K562 (cell line): ENCODE measurements at regions not wholly inside any gene's neighbourhood (a gene's known extent, or its start where the extent isn't known, plus 50 kb on each side); places are given as distances from the start of the nearest gene placed in this dataset.

ENCODE experiments used
- ATAC-seq: fragments of 200-7000 bp; cut with Tn5 transposase; 3 replicates; pipeline ENCODE4 v1.9.1; 2020; ENCODE audit warnings: moderate library complexity
- BruUV-seq: library from RNA; stranded (reverse); fragments of 400-500 nt; replicated peaks from 2 replicates; lab custom pipeline; 2021; lab: Mats Ljungman, UMichigan
- CTCF ChIA-PET: fragments of 300-600 bp; formaldehyde crosslinking; extraction: SDS; loops from one replicate; lab custom pipeline; 2021; ENCODE audit warnings: low intra/inter-chr PET ratio; lab: Yijun Ruan, JAX
- POLR2A ChIA-PET: fragments of 300-600, 350-650 bp; sonication (Branson Sonifier 250); formaldehyde crosslinking; extraction: SDS; loops from one replicate; lab custom pipeline; 2021; ENCODE audit warnings: antibody characterized with exemption, inconsistent platforms; lab: Yijun Ruan, JAX
- DNase-seq, 4 experiments: peaks; one replicate each; pipeline versions ENCODE4 v3.0.0 to v3.0.0-alpha.2; 2011 to 2018; ENCODE audit warnings: low spot score in 3 of 4, mixed read lengths in 3 of 4; ENCODE audit errors: extremely low read depth in 1 of 4
- FAIRE-seq: peaks from 2 replicates; lab custom pipeline; 2011; peaks lifted over from hg19 to GRCh38; lab: Jason Lieb, UNC
- H2AFZ ChIP-seq: 2 replicates; pipeline ENCODE4 v1.6.0; 2011; ENCODE audit warnings: low read depth, low read length, control low read depth, inconsistent platforms
- H3K27ac ChIP-seq: fragments of 200-600 bp; 3 replicates; pipeline ENCODE4 v1.8.0; 2011; ENCODE audit warnings: low read depth, mild to moderate bottlenecking, control low read depth, inconsistent platforms, low read length, moderate library complexity, mixed read lengths; ENCODE audit errors: extremely low read depth
- H3K27me3 ChIP-seq, 2 experiments: fragments of 300-600 bp in 1 of 2; 2 replicates in 1 of 2; 3 replicates in 1 of 2; pipeline versions ENCODE4 v1.6.0 to v1.8.0; 2011; ENCODE audit warnings: inconsistent platforms in 2 of 2, low read length in 2 of 2, mild to moderate bottlenecking in 1 of 2, mixed read lengths in 1 of 2, moderate library complexity in 1 of 2; ENCODE audit not compliant: control insufficient read depth in 2 of 2, insufficient read depth in 2 of 2
- H3K36me3 ChIP-seq: fragments of 300-600 bp; 3 replicates; pipeline ENCODE4 v1.8.0; 2011; ENCODE audit warnings: mild to moderate bottlenecking, low read length, inconsistent platforms; ENCODE audit not compliant: control insufficient read depth, insufficient read depth
- H3K4me1 ChIP-seq, 2 experiments: fragments of 200-600 bp in 1 of 2; replicated peaks in 1 of 2; 2 replicates in 1 of 2; 3 replicates in 1 of 2; pipeline versions ENCODE4 v1.5.1 to v1.8.0; 2011; ENCODE audit warnings: inconsistent platforms in 2 of 2, low read length in 2 of 2, mild to moderate bottlenecking in 1 of 2, mixed read lengths in 1 of 2, moderate library complexity in 1 of 2; ENCODE audit not compliant: control insufficient read depth in 2 of 2, insufficient read depth in 2 of 2
- H3K4me2 ChIP-seq: 2 replicates; pipeline ENCODE4 v1.6.1; 2011; ENCODE audit warnings: low read length, control low read depth, inconsistent platforms, mixed read lengths; ENCODE audit not compliant: insufficient read depth
- H3K4me3 ChIP-seq: fragments of 200-600 bp; sonication (generic), shearing (Covaris generic); 2 replicates; pipeline ENCODE4 v1.5.1; 2016; ENCODE audit warnings: control low read depth, inconsistent platforms
- H3K79me2 ChIP-seq: fragments of 200-600 bp; 3 replicates; pipeline ENCODE4 v1.8.0; 2011; ENCODE audit warnings: low read length, inconsistent platforms; ENCODE audit not compliant: control insufficient read depth, insufficient read depth
- H3K9ac ChIP-seq, 2 experiments: 2 replicates each; pipeline versions ENCODE4 v1.6.0 to v1.6.1; 2011; ENCODE audit warnings: low read depth in 2 of 2, low read length in 2 of 2, control low read depth in 1 of 2, inconsistent platforms in 1 of 2, mild to moderate bottlenecking in 1 of 2, mixed read lengths in 1 of 2; ENCODE audit not compliant: insufficient read depth in 1 of 2
- H3K9me1 ChIP-seq: one replicate; pipeline ENCODE4 v1.6.0; 2011; ENCODE audit warnings: inconsistent platforms, mild to moderate bottlenecking, low read length, moderate library complexity; ENCODE audit not compliant: control insufficient read depth, insufficient read depth
- H3K9me3 ChIP-seq: replicated peaks from 2 replicates; pipeline ENCODE4 v1.5.1; 2011; ENCODE audit warnings: low read depth, low read length, inconsistent platforms; ENCODE audit not compliant: control insufficient read depth, insufficient read depth
- H4K20me1 ChIP-seq: replicated peaks from 2 replicates; pipeline ENCODE4 v1.6.1; 2011; ENCODE audit warnings: low read length, inconsistent platforms, mixed read lengths; ENCODE audit not compliant: control insufficient read depth, insufficient read depth
- BRCA1 ChIP-seq, 2 experiments: fragments of 450-650 bp in 1 of 2; sonication (generic) in 1 of 2; formaldehyde crosslinking in 1 of 2; IDR thresholded peaks; 2 replicates each; pipeline versions ENCODE4 v1.5.0 to v1.6.1; 2017 to 2020; ENCODE audit warnings: mild to moderate bottlenecking in 1 of 2, missing genetic modification reagents in 1 of 2
- FOXJ2 ChIP-seq: fragments of 200-800 bp; sonication (Bioruptor generic); IDR thresholded peaks from 2 replicates; pipeline ENCODE4 v1.6.1; 2016; ENCODE audit warnings: missing genetic modification characterization, missing compliant biosample characterization
- HDAC1 ChIP-seq, 2 experiments: fragments of 450-650 bp; IDR thresholded peaks; 2 replicates each; pipeline ENCODE4 v1.6.1; 2016 to 2017; ENCODE audit warnings: inconsistent platforms in 1 of 2, mild to moderate bottlenecking in 1 of 2, moderate library complexity in 1 of 2
- HDAC8 ChIP-seq: fragments of 450-650 bp; IDR thresholded peaks from 2 replicates; pipeline ENCODE4 v1.6.1; 2016; ENCODE audit warnings: mild to moderate bottlenecking, missing genetic modification characterization, moderate library complexity, missing compliant biosample characterization
- HEY1 ChIP-seq: fragments of 250-450 bp; sonication (Bioruptor Pico); IDR thresholded peaks from 2 replicates; pipeline ENCODE4 v1.5.0; 2020; ENCODE audit warnings: mild to moderate bottlenecking, moderate library complexity, borderline replicate concordance
- NFRKB ChIP-seq: fragments of 450-650 bp; IDR thresholded peaks from 2 replicates; pipeline ENCODE4 v1.6.1; 2016; ENCODE audit warnings: low read depth
- NR2C2 ChIP-seq, 2 experiments: fragments of 200-800 bp in 1 of 2; sonication (Bioruptor generic) in 1 of 2; sonication (generic) in 1 of 2; formaldehyde crosslinking in 1 of 2; IDR thresholded peaks; 2 replicates each; pipeline versions ENCODE4 v1.6.1 to v1.8.0; 2016 to 2022; ENCODE audit warnings: mild to moderate bottlenecking in 1 of 2, missing compliant biosample characterization in 1 of 2, missing genetic modification characterization in 1 of 2, missing genetic modification reagents in 1 of 2
- PHB ChIP-seq: fragments of 250-450 bp; sonication (Bioruptor Pico); IDR thresholded peaks from 2 replicates; pipeline ENCODE4 v1.5.0; 2021
- RBBP5 ChIP-seq: fragments of 200-600 bp; sonication (generic); IDR thresholded peaks from 2 replicates; pipeline ENCODE4 v1.6.1; 2012; ENCODE audit warnings: borderline replicate concordance, mild to moderate bottlenecking, low read length, control low read depth, inconsistent platforms; ENCODE audit not compliant: insufficient read depth, poor library complexity, severe bottlenecking
- SRSF9 ChIP-seq: fragments of 200-400 bp; formaldehyde crosslinking; IDR thresholded peaks from 2 replicates; pipeline ENCODE4 v1.6.1; 2017; ENCODE audit warnings: low read depth, low read length, borderline replicate concordance
- ZBED1 ChIP-seq: IDR thresholded peaks from 2 replicates; pipeline ENCODE4 v1.6.1; 2014
- ZNF175 ChIP-seq: fragments of 200-800 bp; sonication (Bioruptor generic); IDR thresholded peaks from 2 replicates; pipeline ENCODE4 v1.6.1; 2016; ENCODE audit warnings: low read depth, mild to moderate bottlenecking, missing genetic modification characterization, missing compliant biosample characterization
- WGBS: fragments of 100-300 bp; shearing (Covaris generic); methylation state at CpG from one replicate; pipeline ENCODE4 v1.1.6; 2016; ENCODE audit warnings: low coverage, mixed read lengths; ENCODE audit not compliant: insufficient coverage; ENCODE audit errors: missing lambda C conversion rate; 5-methylcytosine and 5-hydroxymethylcytosine counted together
- in situ Hi-C: fragments of 300-500 bp; cut with MboI; formaldehyde crosslinking; loops from 4 replicates; pipeline ENCODE4 v1.15.0; 2018; ENCODE audit warnings: inconsistent platforms, mixed read lengths
- intact Hi-C: fragments of 100-400 bp; cut with micrococcal nuclease; formaldehyde crosslinking; loops from 2 replicates; pipeline ENCODE4 v1.14.2; 2022
- TF ChIP-seq, protein P1 (sequence below): IDR thresholded peaks from 3 replicates; pipeline ENCODE4 v1.6.1; 2011; ENCODE audit warnings: borderline replicate concordance, mild to moderate bottlenecking, moderate library complexity; ENCODE audit not compliant: insufficient read length; ENCODE audit errors: extremely low read depth

DNA sequence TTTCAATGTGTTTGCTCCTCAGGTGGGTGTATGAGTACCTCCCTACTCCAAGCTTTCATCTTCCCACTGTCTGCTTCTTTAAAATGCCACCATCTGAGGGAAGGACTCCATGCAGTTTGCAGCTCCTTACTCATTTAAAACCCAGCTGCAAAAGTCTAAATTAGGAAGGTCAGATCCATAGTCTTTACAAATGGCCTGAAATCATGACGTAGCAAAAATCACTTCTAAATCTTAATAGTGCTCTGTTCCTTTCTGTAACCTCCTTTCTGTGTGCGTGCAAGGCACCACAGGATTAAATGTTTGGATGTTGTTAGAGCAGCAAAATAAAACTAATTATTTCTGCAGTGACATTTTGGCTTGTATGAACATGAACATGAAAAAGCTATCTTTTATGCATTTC is 366.9 kb upstream of the IGFBP3 start:
- POLR2A ChIA-PET = no interaction called here
- no peak for DNase-seq
- CTCF ChIA-PET = no interaction called here
- ATAC-seq = no peak
- intact Hi-C loops = no loop called here
- H3K4me3 ChIP-seq = no peak overlapping the region
- no peak for TF ChIP-seq SRSF9
- no peak for TF ChIP-seq HEY1 (CRISPR knock-in tag)
- TF ChIP-seq ZNF175 = no peak
- no peak for TF ChIP-seq BRCA1 (IDR thresholded peaks at IDR 0.05)
- no peak for TF ChIP-seq BRCA1 (CRISPR knock-in tag; IDR thresholded peaks at IDR 0.05)
- TF ChIP-seq ZBED1 = no peak
- TF ChIP-seq FOXJ2 = no peak
- TF ChIP-seq HDAC1 (IDR thresholded peaks at IDR 0.05) = no peak
- TF ChIP-seq NFRKB = no peak
- TF ChIP-seq, protein P1, sequence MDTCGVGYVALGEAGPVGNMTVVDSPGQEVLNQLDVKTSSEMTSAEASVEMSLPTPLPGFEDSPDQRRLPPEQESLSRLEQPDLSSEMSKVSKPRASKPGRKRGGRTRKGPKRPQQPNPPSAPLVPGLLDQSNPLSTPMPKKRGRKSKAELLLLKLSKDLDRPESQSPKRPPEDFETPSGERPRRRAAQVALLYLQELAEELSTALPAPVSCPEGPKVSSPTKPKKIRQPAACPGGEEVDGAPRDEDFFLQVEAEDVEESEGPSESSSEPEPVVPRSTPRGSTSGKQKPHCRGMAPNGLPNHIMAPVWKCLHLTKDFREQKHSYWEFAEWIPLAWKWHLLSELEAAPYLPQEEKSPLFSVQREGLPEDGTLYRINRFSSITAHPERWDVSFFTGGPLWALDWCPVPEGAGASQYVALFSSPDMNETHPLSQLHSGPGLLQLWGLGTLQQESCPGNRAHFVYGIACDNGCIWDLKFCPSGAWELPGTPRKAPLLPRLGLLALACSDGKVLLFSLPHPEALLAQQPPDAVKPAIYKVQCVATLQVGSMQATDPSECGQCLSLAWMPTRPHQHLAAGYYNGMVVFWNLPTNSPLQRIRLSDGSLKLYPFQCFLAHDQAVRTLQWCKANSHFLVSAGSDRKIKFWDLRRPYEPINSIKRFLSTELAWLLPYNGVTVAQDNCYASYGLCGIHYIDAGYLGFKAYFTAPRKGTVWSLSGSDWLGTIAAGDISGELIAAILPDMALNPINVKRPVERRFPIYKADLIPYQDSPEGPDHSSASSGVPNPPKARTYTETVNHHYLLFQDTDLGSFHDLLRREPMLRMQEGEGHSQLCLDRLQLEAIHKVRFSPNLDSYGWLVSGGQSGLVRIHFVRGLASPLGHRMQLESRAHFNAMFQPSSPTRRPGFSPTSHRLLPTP = no peak
- TF ChIP-seq PHB (CRISPR knock-in tag) = no peak
- TF ChIP-seq NR2C2 (CRISPR knock-in tag; IDR thresholded peaks at IDR 0.05) = no peak
- no peak for TF ChIP-seq NR2C2 (tag; IDR thresholded peaks at IDR 0.05)
- TF ChIP-seq RBBP5 = no peak
- no peak for TF ChIP-seq HDAC8 (tag)
- TF ChIP-seq, all 486 proteins: peak for 0
- Histone ChIP-seq H3K4me1 (no peaks in the 10 kb centered on the region), H4K20me1 (no peaks in the 10 kb centered on the region), H3K79me2 (no peaks in the 10 kb centered on the region), H2AFZ (no peak overlapping the region), H3K4me2 (no peak overlapping the region), H3K36me3 (no peaks in the 10 kb centered on the region), H3K27ac (no peak overlapping the region), H3K27me3 (no peaks in the 10 kb centered on the region), H3K9me3 (no peaks in the 10 kb centered on the region), H3K9ac (no peak overlapping the region), H3K9me1 (no peaks in the 10 kb centered on the region)
- 0% methylated on average over 2 of the region's 2 CpGs for WGBS
- in situ Hi-C loops = no loop called here
- no TSS peak for BruUV-seq
- no peak for FAIRE-seq
